HG03432 (cell line): ENCODE measurements at regions not wholly inside any gene's neighbourhood (a gene's known extent, or its start where the extent isn't known, plus 50 kb on each side); places are given as distances from the start of the nearest gene placed in this dataset.
"Not testable (repeated sequence)": the region's sequence is repeated elsewhere in the genome, so short reads cannot be mapped to it uniquely, and the experiment has no call there.

Experiments used
- ATAC-seq: cut with Tn5 transposase; IDR thresholded peaks from one replicate; pipeline ENCODE4 v1.9.1; 2021; ENCODE audit warnings: mild to moderate bottlenecking, moderate library complexity; ENCODE audit not compliant: unreplicated experiment

GRCh38 chr2:76180676-76181075, 470.0 kb upstream of the GCFC2 start:
- ATAC-seq, result no peak

- no peak for ATAC-seq
These were observed 467.9 kb upstream of the GCFC2 start for GRCh38 chr2:76178610-76179009.

- ATAC-seq, result no peak
These were observed 464.6 kb upstream of the GCFC2 start for GRCh38 chr2:76175295-76175694.

- no peak for ATAC-seq
These were observed 463.8 kb upstream of the GCFC2 start for GRCh38 chr2:76174505-76174904.

GRCh38 chr2:76173206-76173605, 462.5 kb upstream of the GCFC2 start:
- ATAC-seq, result not testable (repeated sequence)

GRCh38 chr2:76172154-76172595, 461.5 kb upstream of the GCFC2 start:
- not testable (repeated sequence) for ATAC-seq

GRCh38 chr2:76170856-76171255, 460.1 kb upstream of the GCFC2 start:
- no peak for ATAC-seq

- ATAC-seq, result no peak
These were observed 459.3 kb upstream of the GCFC2 start for GRCh38 chr2:76170009-76170384.

- no peak for ATAC-seq
These were observed 458.7 kb upstream of the GCFC2 start for GRCh38 chr2:76169276-76170008.

- ATAC-seq, result no peak
These were observed 453.1 kb upstream of the GCFC2 start for GRCh38 chr2:76163860-76164259.

GRCh38 chr2:76160670-76161069, 450.0 kb upstream of the GCFC2 start:
- ATAC-seq, result no peak

- no peak for ATAC-seq
These were observed 448.4 kb upstream of the GCFC2 start for GRCh38 chr2:76159042-76159648.

- ATAC-seq, result no peak
These were observed 446.8 kb upstream of the GCFC2 start for GRCh38 chr2:76157531-76157930.

- ATAC-seq, result no peak
These were observed 444.3 kb upstream of the GCFC2 start for GRCh38 chr2:76154981-76155380.

- no peak for ATAC-seq
These were observed 439.1 kb upstream of the GCFC2 start for GRCh38 chr2:76149846-76150245.

GRCh38 chr2:76139303-76139702, 428.6 kb upstream of the GCFC2 start:
- ATAC-seq, result not testable (repeated sequence)

- ATAC-seq, result no peak
These were observed 417.9 kb upstream of the GCFC2 start for GRCh38 chr2:76128622-76129021.

- ATAC-seq, result no peak
These were observed 409.5 kb upstream of the GCFC2 start for GRCh38 chr2:76120176-76120575.

GRCh38 chr2:76089683-76090082, 379.0 kb upstream of the GCFC2 start:
- ATAC-seq, result no peak

- ATAC-seq, result no peak
These were observed 372.5 kb upstream of the GCFC2 start for GRCh38 chr2:76083248-76083647.

GRCh38 chr2:76082509-76082908, 371.8 kb upstream of the GCFC2 start:
- no peak for ATAC-seq

- no peak for ATAC-seq
These were observed 369.4 kb upstream of the GCFC2 start for GRCh38 chr2:76080154-76080553.

GRCh38 chr2:76075126-76075525, 364.4 kb upstream of the GCFC2 start:
- no peak for ATAC-seq
